SJCRH30 (cell line): ENCODE measurements at regions not wholly inside any gene's neighbourhood (a gene's known extent, or its start where the extent isn't known, plus 50 kb on each side); places are given as distances from the start of the nearest gene placed in this dataset.
"Not testable (repeated sequence)": the region's sequence is repeated elsewhere in the genome, so short reads cannot be mapped to it uniquely, and the experiment has no call there.

Experiments
- DNase-seq, 2 experiments: peaks; one replicate each; pipeline ENCODE4 v3.0.0-alpha.2; 2015 to 2020
- H3K27ac ChIP-seq: fragments of 250-450 bp; sonication (Bioruptor Pico); 2 replicates; pipeline ENCODE4 v1.5.1; 2020; ENCODE audit warnings: mild to moderate bottlenecking, moderate library complexity
- H3K27me3 ChIP-seq: fragments of 250-450 bp; sonication (Bioruptor Pico); 2 replicates; pipeline ENCODE4 v1.5.1; 2020; ENCODE audit warnings: mild to moderate bottlenecking, moderate library complexity
- H3K36me3 ChIP-seq: fragments of 250-450 bp; sonication (Bioruptor Pico); 2 replicates; pipeline ENCODE4 v1.5.1; 2020; ENCODE audit warnings: mild to moderate bottlenecking, moderate library complexity
- H3K4me1 ChIP-seq: fragments of 250-450 bp; sonication (Bioruptor Pico); 2 replicates; pipeline ENCODE4 v1.5.1; 2020; ENCODE audit warnings: mild to moderate bottlenecking, moderate library complexity
- H3K4me3 ChIP-seq: fragments of 250-450 bp; sonication (Bioruptor Pico); 2 replicates; pipeline ENCODE4 v1.5.1; 2020; ENCODE audit warnings: mild to moderate bottlenecking, moderate library complexity
- H3K9me3 ChIP-seq: fragments of 250-450 bp; sonication (Bioruptor Pico); replicated peaks from 2 replicates; pipeline ENCODE4 v1.5.1; 2020; ENCODE audit warnings: mild to moderate bottlenecking, moderate library complexity

- Histone ChIP-seq H3K36me3 (no peaks in the 10 kb centered on the region), H3K4me1 (no peaks in the 10 kb centered on the region; the same call in 1 of the 2 replicates), H3K4me3 (no peak overlapping the region), H3K27me3 (0 out of 2 replicates have a peak, but pooled peaks cover 3% of the 10 kb centered on the region), H3K27ac (no peak overlapping the region), H3K9me3 (no peaks in the 10 kb centered on the region)
- no peak for DNase-seq
Measured at GRCh38 chr3:105108823-105109222, 257.9 kb upstream of the ALCAM start.

GRCh38 chr3:105118905-105119304, 247.8 kb upstream of the ALCAM start:
- Histone ChIP-seq H3K4me3 (no peak overlapping the region), H3K4me1 (no peaks in the 10 kb centered on the region), H3K36me3 (no peaks in the 10 kb centered on the region), H3K27ac (no peak overlapping the region), H3K9me3 (no peaks in the 10 kb centered on the region), H3K27me3 (no peaks in the 10 kb centered on the region)
- DNase-seq, result no peak

DNA sequence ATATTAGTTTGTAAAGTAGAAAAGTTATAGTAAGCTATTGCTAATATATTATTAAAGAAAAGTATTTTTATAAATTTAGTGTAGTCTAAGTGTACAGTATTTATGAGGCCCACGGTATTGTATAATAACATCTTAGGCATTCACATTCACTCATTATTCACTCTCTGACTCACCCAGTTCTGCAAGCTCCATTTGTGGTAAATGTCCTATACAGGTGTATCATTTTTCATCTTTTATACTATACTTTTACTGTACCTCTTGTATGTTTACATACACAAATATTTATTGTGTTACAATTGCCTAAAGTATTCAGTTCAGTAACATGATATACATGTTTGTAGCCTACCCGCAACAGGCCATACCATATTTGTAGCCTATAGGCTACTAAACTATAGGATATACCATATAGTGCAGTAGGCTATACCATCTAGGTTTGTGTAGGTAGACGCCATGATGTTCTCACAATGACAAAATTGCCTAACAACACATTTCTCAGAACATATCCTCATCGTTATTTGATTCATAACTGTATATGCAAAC, 246.8 kb upstream of the ALCAM start:
- no peak overlapping the region for H3K27ac ChIP-seq
- H3K9me3 ChIP-seq, result no peaks in the 10 kb centered on the region
- H3K4me1 ChIP-seq, result no peaks in the 10 kb centered on the region
- no peak for DNase-seq
- H3K36me3 ChIP-seq, result no peaks in the 10 kb centered on the region
- no peak overlapping the region for H3K4me3 ChIP-seq
- H3K27me3 ChIP-seq, result no peaks in the 10 kb centered on the region

DNA sequence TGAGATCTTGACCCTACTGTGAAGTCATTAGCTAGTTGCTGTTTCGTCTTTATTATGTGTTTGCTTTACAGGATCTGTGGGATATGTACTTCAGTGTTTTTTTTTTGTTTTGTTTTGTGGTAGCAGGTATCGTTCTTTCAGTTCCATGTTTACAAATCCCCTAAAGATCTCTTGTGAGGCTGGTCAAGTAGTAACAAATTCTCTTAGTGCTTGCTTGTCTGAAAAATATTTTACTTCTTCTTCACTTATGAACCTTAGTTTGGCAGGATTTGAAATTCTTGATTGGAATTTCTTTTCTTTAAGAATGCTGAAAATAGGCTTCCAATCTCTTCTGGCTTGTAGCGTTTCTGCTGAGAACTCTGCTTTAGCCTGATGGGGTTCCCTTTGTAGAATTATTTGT, 235.8 kb upstream of the ALCAM start:
- Histone ChIP-seq H3K27me3 (no peaks in the 10 kb centered on the region), H3K9me3 (no peaks in the 10 kb centered on the region), H3K4me1 (no peaks in the 10 kb centered on the region), H3K36me3 (no peaks in the 10 kb centered on the region), H3K27ac (no peak overlapping the region), H3K4me3 (no peak overlapping the region)
- DNase-seq, result no peak

- H3K4me3 ChIP-seq, result no peak overlapping the region
- H3K27me3 ChIP-seq, result no peaks in the 10 kb centered on the region
- H3K27ac ChIP-seq, result no peak overlapping the region
- no peaks in the 10 kb centered on the region for H3K4me1 ChIP-seq
- H3K36me3 ChIP-seq, result no peaks in the 10 kb centered on the region
- no peak for DNase-seq
- no peaks in the 10 kb centered on the region for H3K9me3 ChIP-seq
Measured at GRCh38 chr3:105137911-105138310, 228.8 kb upstream of the ALCAM start.

GRCh38 chr3:105139881-105140560, 226.7 kb upstream of the ALCAM start:
- Histone ChIP-seq H3K27me3 (no peaks in the 10 kb centered on the region), H3K9me3 (no peaks in the 10 kb centered on the region), H3K4me1 (no peaks in the 10 kb centered on the region), H3K36me3 (no peaks in the 10 kb centered on the region), H3K27ac (no peak overlapping the region), H3K4me3 (no peak overlapping the region)
- no peak for DNase-seq

GRCh38 chr3:105140899-105141367, 225.8 kb upstream of the ALCAM start:
- Histone ChIP-seq H3K27ac (no peak overlapping the region), H3K9me3 (no peaks in the 10 kb centered on the region), H3K4me3 (no peak overlapping the region), H3K36me3 (no peaks in the 10 kb centered on the region), H3K4me1 (no peaks in the 10 kb centered on the region), H3K27me3 (no peaks in the 10 kb centered on the region)
- no peak for DNase-seq

- no peak overlapping the region for H3K4me3 ChIP-seq
- H3K9me3 ChIP-seq, result no peaks in the 10 kb centered on the region
- H3K27me3 ChIP-seq, result no peaks in the 10 kb centered on the region
- no peak for DNase-seq
- H3K36me3 ChIP-seq, result no peaks in the 10 kb centered on the region
- H3K27ac ChIP-seq, result no peak overlapping the region
- no peaks in the 10 kb centered on the region for H3K4me1 ChIP-seq
Measured at GRCh38 chr3:105144837-105145236, 221.9 kb upstream of the ALCAM start.

GRCh38 chr3:105145511-105145910, 221.2 kb upstream of the ALCAM start:
- Histone ChIP-seq H3K9me3 (no peaks in the 10 kb centered on the region), H3K4me3 (no peak overlapping the region), H3K4me1 (no peaks in the 10 kb centered on the region), H3K27ac (no peak overlapping the region), H3K27me3 (no peaks in the 10 kb centered on the region), H3K36me3 (no peaks in the 10 kb centered on the region)
- no peak for DNase-seq

- not testable (repeated sequence) for H3K4me3 ChIP-seq, H3K9me3 ChIP-seq, H3K27me3 ChIP-seq, H3K36me3 ChIP-seq, DNase-seq, H3K4me1 ChIP-seq, H3K27ac ChIP-seq
Measured at GRCh38 chr3:105149197-105149596, 217.5 kb upstream of the ALCAM start.

GRCh38 chr3:105152987-105153386, 213.7 kb upstream of the ALCAM start:
- no peaks in the 10 kb centered on the region for H3K4me1 ChIP-seq
- H3K9me3 ChIP-seq, result no peaks in the 10 kb centered on the region
- H3K36me3 ChIP-seq, result no peaks in the 10 kb centered on the region
- H3K4me3 ChIP-seq, result no peak overlapping the region
- no peaks in the 10 kb centered on the region for H3K27me3 ChIP-seq
- no peak for DNase-seq
- no peak overlapping the region for H3K27ac ChIP-seq

DNA sequence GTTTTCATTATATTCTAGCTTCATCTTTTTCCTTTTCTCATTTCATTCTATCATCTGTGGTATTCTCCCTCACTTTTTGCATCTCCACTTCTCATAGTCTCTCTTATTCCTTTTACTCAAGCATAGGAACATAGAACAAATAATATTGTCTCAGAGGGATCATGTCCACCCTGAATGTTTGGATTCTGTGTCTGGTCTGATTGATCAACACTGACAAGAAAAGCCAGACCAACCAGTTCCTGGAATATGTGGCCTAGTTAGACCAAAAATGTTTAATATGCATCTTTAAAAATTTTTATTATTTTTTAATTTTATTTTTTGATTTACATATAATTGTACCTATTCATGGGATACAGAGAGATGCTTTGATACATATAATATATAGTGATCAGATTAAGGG, 212.0 kb upstream of the ALCAM start:
- Histone ChIP-seq H3K4me1 (no peaks in the 10 kb centered on the region), H3K27me3 (no peaks in the 10 kb centered on the region), H3K27ac (no peak overlapping the region), H3K36me3 (no peaks in the 10 kb centered on the region), H3K4me3 (no peak overlapping the region), H3K9me3 (no peaks in the 10 kb centered on the region)
- DNase-seq, result no peak

DNA sequence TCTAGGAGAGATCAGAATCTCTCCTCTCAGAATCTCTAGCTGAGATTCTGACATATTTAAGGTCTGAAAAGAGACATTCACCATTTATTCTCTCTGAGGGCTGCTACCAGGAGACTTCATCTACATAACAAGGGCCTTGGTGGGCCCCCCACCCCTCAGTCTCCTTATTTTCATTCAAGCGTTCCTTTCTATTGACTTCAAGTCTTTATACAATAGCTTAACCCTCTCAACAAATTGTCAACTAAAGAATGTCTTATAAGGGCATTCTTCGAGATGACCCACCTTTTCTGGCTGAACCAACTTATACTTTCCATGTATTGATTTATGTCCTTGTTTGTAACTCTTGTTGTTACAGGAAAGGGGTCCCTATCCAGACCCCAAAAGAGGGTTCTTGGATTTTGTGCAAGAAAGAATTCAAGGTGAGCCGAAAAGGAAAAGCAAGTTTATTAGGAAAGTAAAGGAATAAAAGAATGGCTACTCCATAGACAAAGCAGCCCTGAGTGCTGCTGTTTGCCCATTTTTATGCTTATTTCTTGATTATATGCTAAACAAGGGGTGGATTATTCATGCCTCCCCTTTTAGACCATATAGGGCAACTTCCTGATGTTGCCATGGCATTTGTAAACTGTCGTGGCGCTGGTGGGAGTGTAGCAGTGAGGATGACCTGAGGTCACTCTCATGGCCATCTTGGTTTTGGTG, 209.5 kb upstream of the ALCAM start:
- Histone ChIP-seq H3K27me3 (no peaks in the 10 kb centered on the region), H3K27ac (no peak overlapping the region), H3K36me3 (no peaks in the 10 kb centered on the region), H3K4me3 (no peak overlapping the region), H3K4me1 (no peaks in the 10 kb centered on the region), H3K9me3 (no peaks in the 10 kb centered on the region)
- DNase-seq, result no peak

GRCh38 chr3:105157766-105158085, 209.0 kb upstream of the ALCAM start:
- DNase-seq, result no peak

DNA sequence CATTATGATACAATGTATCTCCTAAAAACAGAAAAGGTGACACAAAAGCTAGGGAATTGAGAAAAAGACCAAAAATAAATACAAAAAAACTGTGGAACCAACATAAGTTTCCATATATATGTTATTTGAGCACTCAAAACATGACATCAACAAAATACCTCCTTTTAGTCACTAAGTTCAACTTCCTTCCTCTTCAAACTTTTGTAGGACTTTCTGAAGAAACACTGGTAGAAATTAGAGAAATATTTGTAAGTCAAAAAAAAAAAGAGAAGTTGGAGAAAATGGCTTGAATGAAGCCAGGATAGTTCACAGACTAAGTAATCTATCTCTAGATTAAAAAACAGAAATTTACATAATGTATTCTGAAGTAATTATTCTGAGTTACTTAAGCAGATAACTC, 208.4 kb upstream of the ALCAM start:
- DNase-seq, result no peak
- Histone ChIP-seq H3K27ac (no peak overlapping the region), H3K4me1 (no peaks in the 10 kb centered on the region), H3K36me3 (no peaks in the 10 kb centered on the region), H3K4me3 (no peak overlapping the region), H3K9me3 (no peaks in the 10 kb centered on the region), H3K27me3 (no peaks in the 10 kb centered on the region)

More at GRCh38 chr3:105157766-105158085, 209.0 kb upstream of the ALCAM start:
- Histone ChIP-seq H3K27ac (no peak overlapping the region), H3K9me3 (no peaks in the 10 kb centered on the region), H3K4me1 (no peaks in the 10 kb centered on the region), H3K27me3 (no peaks in the 10 kb centered on the region), H3K36me3 (no peaks in the 10 kb centered on the region), H3K4me3 (no peak overlapping the region)

DNA sequence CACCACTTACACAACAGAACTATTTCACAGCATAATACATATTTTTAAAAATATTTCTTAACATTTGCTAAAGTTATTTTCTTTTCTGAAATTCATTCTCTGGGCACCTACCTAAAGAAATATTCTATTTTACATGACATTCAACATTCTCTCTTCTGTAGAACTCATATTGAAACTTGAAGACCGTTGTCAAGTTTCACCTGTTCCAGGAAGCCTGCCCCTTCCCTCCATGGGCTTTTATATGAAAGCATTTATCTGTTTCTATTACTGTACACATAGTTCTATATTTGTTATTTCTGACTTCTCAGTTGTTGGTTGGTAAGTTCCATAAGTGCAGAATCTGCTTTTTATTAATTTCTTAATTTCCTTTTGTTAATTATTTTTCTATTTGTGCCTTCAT, 204.3 kb upstream of the ALCAM start:
- no peak overlapping the region for H3K4me3 ChIP-seq
- no peak for DNase-seq
- no peak overlapping the region for H3K27ac ChIP-seq
- H3K27me3 ChIP-seq, result no peaks in the 10 kb centered on the region
- no peaks in the 10 kb centered on the region for H3K9me3 ChIP-seq
- no peaks in the 10 kb centered on the region for H3K36me3 ChIP-seq
- no peaks in the 10 kb centered on the region for H3K4me1 ChIP-seq
